CD4-positive, alpha-beta T cell (primary cell): ENCODE measurements at regions not wholly inside any gene's neighbourhood (a gene's known extent, or its start where the extent isn't known, plus 50 kb on each side); places are given as distances from the start of the nearest gene placed in this dataset.

Experiments used
- ATAC-seq: fragments of 200-7000 bp; cut with Tn5 transposase; one replicate; pipeline ENCODE4 v1.10.0; 2022; ENCODE audit warnings: mild to moderate bottlenecking; ENCODE audit not compliant: poor library complexity
- CTCF ChIA-PET: fragments of 350-600 bp; sonication (Branson Sonifier 250); formaldehyde crosslinking; loops from one replicate; lab custom pipeline; 2021; ENCODE audit warnings: antibody characterized with exemption, inconsistent platforms; lab: Charles Lee
- POLR2A ChIA-PET: fragments of 350-600 bp; sonication (Branson Sonifier 250); formaldehyde crosslinking; loops from one replicate; lab custom pipeline; 2021; ENCODE audit warnings: antibody characterized with exemption, inconsistent platforms; lab: Charles Lee
- DNase-seq, 14 experiments: peaks; one replicate each; pipeline ENCODE4 v3.0.0-alpha.2; 2013 to 2020; ENCODE audit warnings: mixed read lengths in 2 of 14
- H3K27ac ChIP-seq, 2 donors: one replicate each; pipeline versions ENCODE4 v1.5.1 to v1.7.0; 2013; ENCODE audit warnings: low read length in 2 of 2, low read depth in 1 of 2, mild to moderate bottlenecking in 1 of 2
- H3K27me3 ChIP-seq, 2 experiments: 1 replicate in 1 of 2; 2 replicates in 1 of 2; pipeline versions ENCODE4 v1.6.1 to v1.7.0; 2013; ENCODE audit warnings: low read length in 2 of 2, control low read depth in 1 of 2, mild to moderate bottlenecking in 1 of 2, moderate library complexity in 1 of 2; ENCODE audit not compliant: insufficient read depth in 2 of 2, control insufficient read depth in 1 of 2
- H3K36me3 ChIP-seq: one replicate; pipeline ENCODE4 v1.6.1; 2013; ENCODE audit warnings: low read length, control low read depth; ENCODE audit not compliant: insufficient read depth
- H3K4me1 ChIP-seq: one replicate; pipeline ENCODE4 v1.6.1; 2013; ENCODE audit warnings: low read length, control low read depth; ENCODE audit not compliant: insufficient read depth
- H3K4me3 ChIP-seq: one replicate; pipeline ENCODE4 v1.5.1; 2013; ENCODE audit warnings: mild to moderate bottlenecking, low read length, moderate library complexity
- H3K9me3 ChIP-seq, 2 experiments: 1 replicate in 1 of 2; 2 replicates in 1 of 2; pipeline versions ENCODE4 v1.6.1 to v1.7.0; 2013; ENCODE audit warnings: low read length in 2 of 2, mild to moderate bottlenecking in 2 of 2, control low read depth in 1 of 2, moderate library complexity in 1 of 2; ENCODE audit not compliant: control insufficient read depth in 1 of 2, insufficient read depth in 1 of 2
- H3K27ac Mint-ChIP-seq: one replicate; pipeline ENCODE4 v1.8.0; 2020; ENCODE audit warnings: mixed read lengths
- H3K27me3 Mint-ChIP-seq: one replicate; pipeline ENCODE4 v1.8.0; 2021; ENCODE audit warnings: mixed read lengths
- H3K36me3 Mint-ChIP-seq: one replicate; pipeline ENCODE4 v1.8.0; 2021; ENCODE audit warnings: low read depth, mixed read lengths
- H3K4me1 Mint-ChIP-seq: one replicate; pipeline ENCODE4 v1.8.0; 2021; ENCODE audit warnings: low read depth, mixed read lengths
- H3K4me3 Mint-ChIP-seq: one replicate; pipeline ENCODE4 v1.8.0; 2020; ENCODE audit warnings: mild to moderate bottlenecking, mixed read lengths
- H3K9me3 Mint-ChIP-seq: one replicate; pipeline ENCODE4 v1.8.0; 2020; ENCODE audit warnings: mixed read lengths
- CTCF ChIP-seq: fragments of 200-600 bp; IDR thresholded peaks from one replicate; pipeline ENCODE4 v1.8.0; 2022; ENCODE audit warnings: antibody characterized with exemption, mild to moderate bottlenecking
- intact Hi-C, 2 experiments: fragments of 100-400 bp; cut with DNase I in 1 of 2; cut with micrococcal nuclease in 1 of 2; formaldehyde crosslinking; loops; one replicate each; pipeline versions ENCODE4 v1.15.1 to v1.9.0; 2023 to 2025; cut with DNase I, micrococcal nuclease

- Histone ChIP-seq H3K9me3 (peaks cover 0 to 4% of the 10 kb centered on the region in 2 experiments), H3K4me1 (no peaks in the 10 kb centered on the region), H3K27me3 (no peaks in the 10 kb centered on the region), H3K27ac (no peak overlapping the region), H3K36me3 (no peaks in the 10 kb centered on the region), H3K4me3 (no peak overlapping the region)
- TF ChIP-seq CTCF = no peak
- Mint-ChIP-seq H3K4me3 (no peak overlapping the region), H3K36me3 (no peaks in the 10 kb centered on the region), H3K27me3 (no peaks in the 10 kb centered on the region), H3K27ac (no peak overlapping the region), H3K9me3 (peaks cover 18% of the 10 kb centered on the region), H3K4me1 (no peaks in the 10 kb centered on the region)
- CTCF ChIA-PET = no interaction called here
- POLR2A ChIA-PET = no interaction called here
- intact Hi-C loops = no loop called here
- no peak for DNase-seq
- ATAC-seq = no peak
Measured at GRCh38 chr4:135282676-135283075, 1081.1 kb upstream of the PABPC4L start.

GRCh38 chr4:135281230-135281629, 1079.6 kb upstream of the PABPC4L start:
- no peak overlapping the region for H3K27ac ChIP-seq
- H3K27me3 Mint-ChIP-seq = no peaks in the 10 kb centered on the region
- DNase-seq (no peak), ATAC-seq (no peak)
- ChIA-PET POLR2A (no interaction called here), CTCF (no interaction called here)
- H3K27me3 ChIP-seq = no peaks in the 10 kb centered on the region
- H3K27ac Mint-ChIP-seq = no peak overlapping the region
- TF ChIP-seq CTCF = no peak
- peaks cover 22% of the 10 kb centered on the region for H3K9me3 Mint-ChIP-seq
- no peaks in the 10 kb centered on the region for H3K4me1 ChIP-seq
- no peaks in the 10 kb centered on the region for H3K4me1 Mint-ChIP-seq
- no peak overlapping the region for H3K4me3 Mint-ChIP-seq
- H3K4me3 ChIP-seq = no peak overlapping the region
- peaks cover 0 to 4% of the 10 kb centered on the region in 2 experiments for H3K9me3 ChIP-seq
- H3K36me3 Mint-ChIP-seq = no peaks in the 10 kb centered on the region
- H3K36me3 ChIP-seq = no peaks in the 10 kb centered on the region
- intact Hi-C loops = no loop called here

GRCh38 chr4:135277980-135278315, 1076.4 kb upstream of the PABPC4L start:
- no peak for ATAC-seq
- no peaks in the 10 kb centered on the region for H3K36me3 ChIP-seq
- CTCF ChIA-PET = no interaction called here
- peaks cover 17% of the 10 kb centered on the region for H3K9me3 Mint-ChIP-seq
- H3K27me3 Mint-ChIP-seq = no peaks in the 10 kb centered on the region
- no peaks in the 10 kb centered on the region for H3K4me1 ChIP-seq
- no peak overlapping the region for H3K4me3 ChIP-seq
- H3K27ac Mint-ChIP-seq = no peak overlapping the region
- no peaks in the 10 kb centered on the region for H3K4me1 Mint-ChIP-seq
- no peaks in the 10 kb centered on the region for H3K36me3 Mint-ChIP-seq
- no peak overlapping the region for H3K27ac ChIP-seq
- H3K27me3 ChIP-seq = no peaks in the 10 kb centered on the region
- peaks cover 0 to 4% of the 10 kb centered on the region in 2 experiments for H3K9me3 ChIP-seq
- TF ChIP-seq CTCF = no peak
- no peak for DNase-seq
- POLR2A ChIA-PET = no interaction called here
- no peak overlapping the region for H3K4me3 Mint-ChIP-seq
- intact Hi-C loops = no loop called here
